IMR-90 (cell line): ENCODE measurements at regions not wholly inside any gene's neighbourhood (a gene's known extent, or its start where the extent isn't known, plus 50 kb on each side); places are given as distances from the start of the nearest gene placed in this dataset.

ENCODE experiments used
- CEBPB ChIP-seq: IDR thresholded peaks from 2 replicates; pipeline ENCODE4 v1.6.1; 2012; ENCODE audit warnings: low read depth, low read length, improper control_type of control experiment
- MAFK ChIP-seq: IDR thresholded peaks from 2 replicates; pipeline ENCODE4 v1.6.1; 2012; ENCODE audit warnings: low read depth, low read length, improper control_type of control experiment
- MXI1 ChIP-seq: IDR thresholded peaks from 2 replicates; pipeline ENCODE4 v1.6.1; 2012; ENCODE audit warnings: low read depth, mild to moderate bottlenecking, low read length, moderate library complexity, borderline replicate concordance
- NFE2L2 ChIP-seq: fragments of 150-350 bp; IDR thresholded peaks from 2 replicates; pipeline ENCODE4 v1.6.1; 2016; ENCODE audit warnings: low read depth, mild to moderate bottlenecking, low read length
- POLR2A ChIP-seq: IDR thresholded peaks from 2 replicates; pipeline ENCODE4 v1.6.1; 2012; ENCODE audit warnings: mild to moderate bottlenecking, low read depth, low read length
- SMC3 ChIP-seq: fragments of 150-350 bp; IDR thresholded peaks from 2 replicates; pipeline ENCODE4 v1.6.1; 2016; ENCODE audit warnings: low read depth, mild to moderate bottlenecking, antibody characterized with exemption, low read length, moderate library complexity
- TF ChIP-seq, protein P1 (sequence below): conservative IDR thresholded peaks from 2 replicates; pipeline ENCODE4 v1.5.1; 2012; ENCODE audit warnings: mild to moderate bottlenecking, low read depth, low read length, improper control_type of control experiment
- TF ChIP-seq, protein P2 (sequence below): fragments of 150-350 bp; IDR thresholded peaks from 2 replicates; pipeline ENCODE4 v1.6.1; 2017; ENCODE audit warnings: mild to moderate bottlenecking, antibody characterized with exemption, low read length, low read depth

DNA sequence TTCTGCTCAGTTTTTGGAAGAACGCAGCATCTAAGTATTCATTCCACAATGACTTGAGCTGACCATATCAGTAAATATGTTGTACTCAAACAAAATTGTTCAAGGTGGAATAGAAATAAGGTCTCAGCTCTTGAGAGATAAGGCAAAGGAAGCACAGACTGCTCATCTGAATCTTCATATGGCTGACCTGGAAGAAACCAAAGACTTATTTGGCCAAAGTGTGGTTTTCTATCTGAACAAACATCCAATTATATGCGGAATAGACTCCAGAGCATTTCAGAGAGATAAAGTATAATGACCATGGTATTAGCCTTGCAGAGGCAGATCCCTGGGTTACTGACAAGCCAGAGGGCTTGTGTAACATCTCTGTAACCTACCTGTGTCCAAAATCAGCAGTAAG is 308.7 kb downstream of the CD83 start:
- TF ChIP-seq, protein P1, sequence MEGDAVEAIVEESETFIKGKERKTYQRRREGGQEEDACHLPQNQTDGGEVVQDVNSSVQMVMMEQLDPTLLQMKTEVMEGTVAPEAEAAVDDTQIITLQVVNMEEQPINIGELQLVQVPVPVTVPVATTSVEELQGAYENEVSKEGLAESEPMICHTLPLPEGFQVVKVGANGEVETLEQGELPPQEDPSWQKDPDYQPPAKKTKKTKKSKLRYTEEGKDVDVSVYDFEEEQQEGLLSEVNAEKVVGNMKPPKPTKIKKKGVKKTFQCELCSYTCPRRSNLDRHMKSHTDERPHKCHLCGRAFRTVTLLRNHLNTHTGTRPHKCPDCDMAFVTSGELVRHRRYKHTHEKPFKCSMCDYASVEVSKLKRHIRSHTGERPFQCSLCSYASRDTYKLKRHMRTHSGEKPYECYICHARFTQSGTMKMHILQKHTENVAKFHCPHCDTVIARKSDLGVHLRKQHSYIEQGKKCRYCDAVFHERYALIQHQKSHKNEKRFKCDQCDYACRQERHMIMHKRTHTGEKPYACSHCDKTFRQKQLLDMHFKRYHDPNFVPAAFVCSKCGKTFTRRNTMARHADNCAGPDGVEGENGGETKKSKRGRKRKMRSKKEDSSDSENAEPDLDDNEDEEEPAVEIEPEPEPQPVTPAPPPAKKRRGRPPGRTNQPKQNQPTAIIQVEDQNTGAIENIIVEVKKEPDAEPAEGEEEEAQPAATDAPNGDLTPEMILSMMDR, result no peak
- TF ChIP-seq SMC3, result no peak
- TF ChIP-seq, protein P2, sequence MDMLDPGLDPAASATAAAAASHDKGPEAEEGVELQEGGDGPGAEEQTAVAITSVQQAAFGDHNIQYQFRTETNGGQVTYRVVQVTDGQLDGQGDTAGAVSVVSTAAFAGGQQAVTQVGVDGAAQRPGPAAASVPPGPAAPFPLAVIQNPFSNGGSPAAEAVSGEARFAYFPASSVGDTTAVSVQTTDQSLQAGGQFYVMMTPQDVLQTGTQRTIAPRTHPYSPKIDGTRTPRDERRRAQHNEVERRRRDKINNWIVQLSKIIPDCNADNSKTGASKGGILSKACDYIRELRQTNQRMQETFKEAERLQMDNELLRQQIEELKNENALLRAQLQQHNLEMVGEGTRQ, result no peak
- TF ChIP-seq CEBPB, result no peak
- no peak for TF ChIP-seq NFE2L2
- no peak for TF ChIP-seq MXI1
- TF ChIP-seq MAFK, result no peak
- TF ChIP-seq POLR2A, result no peak
